ENCODE measurements at regions not wholly inside any gene's neighbourhood (a gene's known extent, or its start where the extent isn't known, plus 50 kb on each side); places are given as distances from the start of the nearest gene placed in this dataset.

DNA sequence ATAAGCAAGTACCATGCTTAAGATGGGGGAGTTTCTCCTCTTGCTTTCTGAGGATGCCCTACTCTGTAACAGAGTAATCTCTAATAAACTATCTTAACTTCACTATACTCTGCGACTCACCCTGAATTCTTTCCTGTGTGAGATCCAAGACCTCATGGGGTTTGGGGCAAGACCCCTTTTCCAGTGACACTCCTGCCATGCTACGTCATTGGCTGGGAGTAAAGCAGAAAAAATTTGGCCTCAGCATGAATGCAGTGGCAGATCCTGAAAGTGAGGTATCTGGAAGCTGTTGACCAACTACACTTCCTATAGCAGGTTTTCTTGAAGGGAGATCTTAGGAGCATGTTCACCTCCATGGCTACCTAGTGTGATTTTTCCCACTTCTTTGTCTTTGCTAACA, 109.1 kb upstream of the MED14 start:
- no peak overlapping the region for H3K4me3 ChIP-seq
- TF ChIP-seq, protein P1, sequence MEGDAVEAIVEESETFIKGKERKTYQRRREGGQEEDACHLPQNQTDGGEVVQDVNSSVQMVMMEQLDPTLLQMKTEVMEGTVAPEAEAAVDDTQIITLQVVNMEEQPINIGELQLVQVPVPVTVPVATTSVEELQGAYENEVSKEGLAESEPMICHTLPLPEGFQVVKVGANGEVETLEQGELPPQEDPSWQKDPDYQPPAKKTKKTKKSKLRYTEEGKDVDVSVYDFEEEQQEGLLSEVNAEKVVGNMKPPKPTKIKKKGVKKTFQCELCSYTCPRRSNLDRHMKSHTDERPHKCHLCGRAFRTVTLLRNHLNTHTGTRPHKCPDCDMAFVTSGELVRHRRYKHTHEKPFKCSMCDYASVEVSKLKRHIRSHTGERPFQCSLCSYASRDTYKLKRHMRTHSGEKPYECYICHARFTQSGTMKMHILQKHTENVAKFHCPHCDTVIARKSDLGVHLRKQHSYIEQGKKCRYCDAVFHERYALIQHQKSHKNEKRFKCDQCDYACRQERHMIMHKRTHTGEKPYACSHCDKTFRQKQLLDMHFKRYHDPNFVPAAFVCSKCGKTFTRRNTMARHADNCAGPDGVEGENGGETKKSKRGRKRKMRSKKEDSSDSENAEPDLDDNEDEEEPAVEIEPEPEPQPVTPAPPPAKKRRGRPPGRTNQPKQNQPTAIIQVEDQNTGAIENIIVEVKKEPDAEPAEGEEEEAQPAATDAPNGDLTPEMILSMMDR (IDR thresholded peaks at IDR 0.05), result no peak
- no peaks in the 10 kb centered on the region for H3K9me3 ChIP-seq
- H3K27ac ChIP-seq, result no peak overlapping the region
- intact Hi-C loops (cut with DNase I), result no loop called here
- no peak for DNase-seq
- H3K9ac ChIP-seq (ENCODE audit: low read depth in 2 of 2, low read length in 2 of 2), result no peak overlapping the region
- no peaks in the 10 kb centered on the region for H3K4me1 ChIP-seq
- H3K27me3 ChIP-seq, result no peaks in the 10 kb centered on the region
- no peaks in the 10 kb centered on the region for H3K36me3 ChIP-seq

DNA sequence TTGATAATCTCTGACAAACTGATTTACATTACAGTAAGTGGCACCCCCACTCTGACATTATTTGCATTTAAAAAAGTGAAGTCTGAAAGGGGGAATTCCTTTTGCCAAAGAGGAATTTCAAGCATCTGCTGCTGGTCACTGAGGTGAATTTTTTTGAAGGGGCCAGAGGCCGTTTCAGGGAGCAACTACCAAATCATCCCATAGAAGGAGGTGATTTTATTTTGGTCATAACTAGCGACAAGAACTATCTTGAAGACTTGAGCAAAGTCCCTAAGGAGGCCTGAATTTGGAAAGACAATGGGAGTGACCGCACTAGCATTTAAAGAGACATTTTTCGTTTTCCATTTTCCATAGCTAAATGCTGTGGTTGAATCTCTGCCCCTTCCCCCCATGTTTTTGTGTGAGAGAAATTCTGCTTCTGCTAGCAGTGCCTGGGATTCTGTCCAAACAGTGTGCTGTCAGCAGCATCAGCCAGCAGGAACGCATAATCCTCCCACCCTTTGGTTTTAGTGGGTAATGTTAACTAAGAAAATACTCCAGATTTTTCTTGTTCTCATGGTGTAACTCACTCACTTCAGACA, 110.1 kb upstream of the MED14 start:
- DNase-seq, result no peak

DNA sequence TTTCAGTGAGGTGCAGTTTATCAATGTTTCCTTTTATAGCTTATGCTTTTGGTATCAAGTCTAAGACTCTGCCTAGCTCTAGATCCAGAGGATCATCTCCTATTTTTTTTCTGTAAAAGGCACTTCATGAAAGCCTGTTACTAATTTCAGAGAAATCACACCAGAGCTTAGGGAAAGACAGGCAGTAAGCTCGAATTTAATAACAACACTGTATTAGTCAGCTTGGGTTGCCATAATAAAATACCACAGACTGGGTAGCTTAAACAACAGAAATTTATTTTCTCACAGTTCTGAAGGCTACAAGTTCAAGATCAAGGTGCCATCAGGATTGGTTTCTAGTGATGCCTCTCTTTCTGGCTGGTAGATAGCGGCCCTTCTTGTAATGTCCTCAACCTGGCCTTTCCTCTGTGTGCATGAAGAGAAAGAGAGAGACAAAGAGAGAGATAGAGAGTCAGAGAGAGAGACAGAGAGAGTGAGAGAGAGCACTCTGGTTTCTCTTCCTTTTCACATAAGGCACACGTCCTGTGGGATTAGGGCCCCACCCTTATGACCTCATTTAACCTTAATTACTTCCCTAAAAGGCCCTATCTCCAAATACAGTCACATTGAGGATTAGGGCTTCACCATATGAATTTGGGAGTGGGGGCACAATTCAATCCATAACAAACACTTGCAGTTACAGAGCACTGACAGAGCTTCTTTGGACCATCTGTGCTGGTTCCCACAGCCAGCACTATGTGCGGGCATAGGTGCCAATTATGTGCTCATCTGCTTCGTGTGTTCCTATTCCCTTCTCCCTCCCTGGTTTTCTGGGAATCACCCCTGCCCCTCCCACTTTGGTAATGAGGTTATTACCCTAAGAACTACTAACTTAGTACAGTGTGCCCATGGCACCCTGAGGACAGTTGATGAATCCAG, 114.8 kb upstream of the MED14 start:
- TF ChIP-seq, protein P1 (IDR thresholded peaks at IDR 0.05), result no peak
- Histone ChIP-seq H3K36me3 (no peaks in the 10 kb centered on the region), H3K9me3 (no peaks in the 10 kb centered on the region), H3K4me3 (no peak overlapping the region), H3K27ac (no peak overlapping the region), H3K27me3 (no peaks in the 10 kb centered on the region), H3K9ac (ENCODE audit: low read depth in 2 of 2, low read length in 2 of 2) (no peak overlapping the region), H3K4me1 (no peaks in the 10 kb centered on the region)
- no peak for DNase-seq
- intact Hi-C loops (cut with DNase I), result no loop called here

More for the DNA sequence above, 110.1 kb upstream of the MED14 start:
- H3K4me1 ChIP-seq, result no peaks in the 10 kb centered on the region
- no peaks in the 10 kb centered on the region for H3K27me3 ChIP-seq
- H3K9me3 ChIP-seq, result no peaks in the 10 kb centered on the region
- TF ChIP-seq, protein P1 (IDR thresholded peaks at IDR 0.05), result no peak
- H3K36me3 ChIP-seq, result no peaks in the 10 kb centered on the region
- intact Hi-C loops (cut with DNase I), result no loop called here
- no peak overlapping the region for H3K27ac ChIP-seq
- no peak overlapping the region for H3K4me3 ChIP-seq
- no peak overlapping the region for H3K9ac ChIP-seq (ENCODE audit: low read depth in 2 of 2, low read length in 2 of 2)

DNA sequence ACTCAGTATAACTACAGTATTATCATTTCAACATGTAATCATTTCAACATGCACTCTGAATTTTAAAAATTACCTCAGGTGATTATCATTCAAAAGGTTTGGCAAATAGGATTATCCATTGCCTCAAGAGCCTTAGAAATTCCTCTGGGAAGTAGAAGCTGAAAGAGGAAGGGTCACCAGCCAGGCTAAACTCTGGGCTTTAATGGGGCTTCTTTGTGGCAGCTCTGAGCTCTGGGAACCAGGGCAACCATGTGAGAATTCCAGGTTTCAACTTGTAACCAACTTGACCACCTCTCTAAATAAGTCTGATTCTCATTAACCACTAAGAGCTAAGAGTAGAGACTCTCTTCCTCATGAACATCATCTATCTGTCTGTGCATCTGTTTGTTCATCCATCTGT, 117.2 kb upstream of the MED14 start:
- intact Hi-C loops (cut with DNase I), result no loop called here
- no peak overlapping the region for H3K9ac ChIP-seq (ENCODE audit: low read depth in 2 of 2, low read length in 2 of 2)
- no peaks in the 10 kb centered on the region for H3K9me3 ChIP-seq
- H3K4me1 ChIP-seq, result no peaks in the 10 kb centered on the region
- no peaks in the 10 kb centered on the region for H3K27me3 ChIP-seq
- TF ChIP-seq, protein P1 (IDR thresholded peaks at IDR 0.05), result no peak
- no peak overlapping the region for H3K4me3 ChIP-seq
- H3K36me3 ChIP-seq, result no peaks in the 10 kb centered on the region
- no peak overlapping the region for H3K27ac ChIP-seq
- DNase-seq, result no peak

DNA sequence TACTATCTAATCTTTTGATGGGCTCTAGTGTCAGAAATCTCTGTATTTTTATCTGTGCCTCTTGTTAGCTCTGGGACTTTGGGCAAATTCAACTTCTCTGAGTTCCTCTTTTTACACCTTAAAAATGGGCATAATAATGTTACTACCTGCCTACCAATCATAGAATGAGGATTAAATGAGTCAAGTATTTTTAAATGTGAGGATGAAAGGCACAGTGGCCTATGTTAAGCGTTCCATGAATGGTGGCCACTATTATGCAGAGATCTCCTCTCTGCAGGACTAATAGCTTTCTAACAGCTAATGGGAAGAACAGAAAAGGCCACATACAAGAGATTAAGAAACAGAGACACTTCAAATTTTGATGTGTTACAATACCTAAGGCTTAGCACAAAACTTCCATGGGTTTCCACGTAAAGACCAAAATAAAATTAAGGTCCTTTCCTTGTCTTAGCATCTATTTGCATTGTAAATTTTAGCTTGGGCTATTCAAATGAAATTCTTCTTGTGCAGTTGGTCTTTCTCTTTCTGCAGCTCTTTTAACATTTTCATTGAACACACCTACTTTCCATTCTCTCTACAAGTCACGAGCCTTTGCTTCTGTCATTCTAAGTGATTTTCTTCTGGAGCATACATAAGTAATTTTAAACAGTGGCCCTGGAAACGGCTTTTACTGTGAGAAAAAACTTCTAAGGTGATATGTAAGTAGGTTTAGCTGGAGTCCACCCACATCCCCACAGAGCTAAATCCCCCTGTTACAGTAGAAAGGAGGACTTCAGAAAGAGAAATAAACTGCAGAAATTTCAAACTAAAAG, 117.9 kb upstream of the MED14 start:
- no peaks in the 10 kb centered on the region for H3K27me3 ChIP-seq
- no peak overlapping the region for H3K27ac ChIP-seq
- intact Hi-C loops (cut with DNase I), result no loop called here

More for the DNA sequence above, 117.9 kb upstream of the MED14 start:
- Histone ChIP-seq H3K4me1 (no peaks in the 10 kb centered on the region), H3K9me3 (no peaks in the 10 kb centered on the region), H3K9ac (ENCODE audit: low read depth in 2 of 2, low read length in 2 of 2) (no peak overlapping the region), H3K36me3 (no peaks in the 10 kb centered on the region), H3K4me3 (no peak overlapping the region)
- TF ChIP-seq, protein P1 (IDR thresholded peaks at IDR 0.05), result no peak
- DNase-seq, result no peak

Measured in colonic mucosa (tissue), 4 donors.